H9 (cell line): ENCODE measurements at regions not wholly inside any gene's neighbourhood (a gene's known extent, or its start where the extent isn't known, plus 50 kb on each side); places are given as distances from the start of the nearest gene placed in this dataset.

Source experiments
- DNase-seq: peaks from one replicate; pipeline ENCODE4 v3.0.0-alpha.2; 2017
- H2AFZ ChIP-seq: one replicate; pipeline ENCODE4 v1.6.1; 2013; ENCODE audit warnings: mild to moderate bottlenecking, low read length, control low read depth, moderate library complexity
- H2AK5ac ChIP-seq: 2 replicates; pipeline ENCODE4 v1.6.1; 2013; ENCODE audit warnings: low read length, control low read depth, mixed read lengths; ENCODE audit not compliant: insufficient read length
- H2BK120ac ChIP-seq: one replicate; pipeline ENCODE4 v1.6.1; 2013; ENCODE audit warnings: low read depth, mild to moderate bottlenecking, low read length, control low read depth, inconsistent platforms; ENCODE audit not compliant: poor library complexity, severe bottlenecking
- H2BK12ac ChIP-seq: 2 replicates; pipeline ENCODE4 v1.6.1; 2013; ENCODE audit warnings: low read length, control low read depth, mixed read lengths, low read depth; ENCODE audit not compliant: insufficient read length
- H2BK15ac ChIP-seq: 2 replicates; pipeline ENCODE4 v1.6.1; 2013; ENCODE audit warnings: low read depth, low read length, control low read depth
- H2BK20ac ChIP-seq: one replicate; pipeline ENCODE4 v1.6.1; 2013; ENCODE audit warnings: low read depth, mild to moderate bottlenecking, low read length, control low read depth, inconsistent platforms; ENCODE audit not compliant: poor library complexity, severe bottlenecking
- H2BK5ac ChIP-seq: 2 replicates; pipeline ENCODE4 v1.6.1; 2013; ENCODE audit warnings: low read length, control low read depth, mixed read lengths; ENCODE audit not compliant: insufficient read length
- H3K14ac ChIP-seq: 2 replicates; pipeline ENCODE4 v1.6.1; 2013; ENCODE audit warnings: low read length, control low read depth; ENCODE audit not compliant: insufficient read depth
- H3K18ac ChIP-seq: 2 replicates; pipeline ENCODE4 v1.6.1; 2013; ENCODE audit warnings: low read depth, mild to moderate bottlenecking, mixed read lengths, low read length, control low read depth; ENCODE audit not compliant: insufficient read length
- H3K23ac ChIP-seq: 2 replicates; pipeline ENCODE4 v1.6.1; 2013; ENCODE audit warnings: low read length, control low read depth, mixed read lengths, low read depth; ENCODE audit not compliant: insufficient read length
- H3K23me2 ChIP-seq: 2 replicates; pipeline ENCODE4 v1.6.1; 2013; ENCODE audit warnings: low read depth, mild to moderate bottlenecking, mixed read lengths, low read length, control low read depth; ENCODE audit not compliant: insufficient read length, poor library complexity, severe bottlenecking
- H3K27ac ChIP-seq: 2 replicates; pipeline ENCODE4 v1.5.1; 2013; ENCODE audit warnings: low read length, control low read depth, mixed read lengths, low read depth; ENCODE audit not compliant: insufficient read length
- H3K27me3 ChIP-seq: 2 replicates; pipeline ENCODE4 v1.6.1; 2013; ENCODE audit warnings: low read length, control low read depth, inconsistent platforms; ENCODE audit not compliant: insufficient read depth
- H3K4ac ChIP-seq: 2 replicates; pipeline ENCODE4 v1.6.1; 2013; ENCODE audit warnings: low read depth, mild to moderate bottlenecking, control low read depth, inconsistent platforms, low read length, moderate library complexity
- H3K4me1 ChIP-seq: 2 replicates; pipeline ENCODE4 v1.6.1; 2013; ENCODE audit warnings: low read length, control low read depth, inconsistent platforms; ENCODE audit not compliant: insufficient read depth
- H3K4me2 ChIP-seq: 2 replicates; pipeline ENCODE4 v1.6.1; 2013; ENCODE audit warnings: low read length, control low read depth, mixed read lengths; ENCODE audit not compliant: insufficient read length, insufficient read depth
- H3K56ac ChIP-seq: 2 replicates; pipeline ENCODE4 v1.6.1; 2013; ENCODE audit warnings: low read depth, mild to moderate bottlenecking, mixed read lengths, low read length, control low read depth; ENCODE audit not compliant: insufficient read length
- H3K79me1 ChIP-seq: 2 replicates; pipeline ENCODE4 v1.6.1; 2013; ENCODE audit warnings: low read depth, mild to moderate bottlenecking, moderate library complexity, low read length, control low read depth, inconsistent platforms; ENCODE audit not compliant: insufficient read depth, poor library complexity, severe bottlenecking
- H3K79me2 ChIP-seq: 2 replicates; pipeline ENCODE4 v1.6.1; 2013; ENCODE audit warnings: low read length, control low read depth, inconsistent platforms; ENCODE audit not compliant: insufficient read depth
- H3K9ac ChIP-seq: 2 replicates; pipeline ENCODE4 v1.6.1; 2013; ENCODE audit warnings: low read length, control low read depth, mixed read lengths; ENCODE audit not compliant: insufficient read length; ENCODE audit errors: extremely low read depth
- H3K9me3 ChIP-seq: one replicate; pipeline ENCODE4 v1.6.1; 2013; ENCODE audit warnings: low read depth, low read length, inconsistent platforms; ENCODE audit not compliant: control insufficient read depth
- H3T11ph ChIP-seq: one replicate; pipeline ENCODE4 v1.6.1; 2013; ENCODE audit warnings: mild to moderate bottlenecking, low read length, control low read depth, inconsistent platforms
- H4K20me1 ChIP-seq: one replicate; pipeline ENCODE4 v1.6.1; 2013; ENCODE audit not compliant: control insufficient read depth, insufficient read length, insufficient read depth
- H4K5ac ChIP-seq: 2 replicates; pipeline ENCODE4 v1.6.1; 2013; ENCODE audit warnings: low read depth, mild to moderate bottlenecking, mixed read lengths, low read length, control low read depth; ENCODE audit not compliant: insufficient read length
- H4K8ac ChIP-seq: replicated peaks from 2 replicates; pipeline ENCODE4 v1.6.1; 2013; ENCODE audit warnings: low read length, control low read depth, mixed read lengths, low read depth; ENCODE audit not compliant: insufficient read length
- H4K91ac ChIP-seq: 2 replicates; pipeline ENCODE4 v1.6.1; 2013; ENCODE audit warnings: low read depth, mild to moderate bottlenecking, moderate library complexity, mixed read lengths, low read length, control low read depth; ENCODE audit not compliant: insufficient read length
- H3K27ac Mint-ChIP-seq, 3 experiments: 2 replicates in 2 of 3; 3 replicates in 1 of 3; pipeline ENCODE4 v1.8.0; 2020 to 2021; ENCODE audit warnings: mixed read lengths in 3 of 3, mild to moderate bottlenecking in 1 of 3, moderate library complexity in 1 of 3
- H3K27me3 Mint-ChIP-seq: 2 replicates; pipeline ENCODE4 v1.8.0; 2021; ENCODE audit warnings: low read depth, mild to moderate bottlenecking, moderate library complexity, mixed read lengths
- H3K36me3 Mint-ChIP-seq, 3 experiments: 2 replicates in 2 of 3; 3 replicates in 1 of 3; pipeline ENCODE4 v1.8.0; 2020 to 2021; ENCODE audit warnings: low read depth in 3 of 3, mixed read lengths in 3 of 3; ENCODE audit not compliant: insufficient read depth in 1 of 3
- H3K4me1 Mint-ChIP-seq, 2 experiments: 2 replicates each; pipeline ENCODE4 v1.8.0; 2020; ENCODE audit warnings: mixed read lengths in 2 of 2
- H3K4me3 Mint-ChIP-seq, 2 experiments: 2 replicates in 1 of 2; 3 replicates in 1 of 2; pipeline ENCODE4 v1.8.0; 2020 to 2021; ENCODE audit warnings: mild to moderate bottlenecking in 2 of 2, mixed read lengths in 2 of 2, moderate library complexity in 1 of 2
- H3K9me3 Mint-ChIP-seq, 2 experiments: 2 replicates in 1 of 2; 3 replicates in 1 of 2; pipeline ENCODE4 v1.8.0; 2020; ENCODE audit warnings: mild to moderate bottlenecking in 2 of 2, mixed read lengths in 2 of 2, moderate library complexity in 1 of 2
- CTCF ChIP-seq: fragments of 200-600 bp; sonication (generic); conservative IDR thresholded peaks from 3 replicates; pipeline ENCODE4 v1.8.0; 2021; ENCODE audit warnings: antibody characterized with exemption, mild to moderate bottlenecking
- WGBS: extraction: QIAGEN DNeasy Blood & Tissue Kit; methylation state at CpG from one replicate; pipeline ENCODE4 v1.1.7; 2013; ENCODE audit warnings: missing lambda C conversion rate, low lambda C conversion rate, mixed read lengths; ENCODE audit not compliant: insufficient read length; ENCODE audit errors: extremely low coverage; 5-methylcytosine and 5-hydroxymethylcytosine counted together

- H3K4me1 ChIP-seq = no peaks in the 10 kb centered on the region
- Mint-ChIP-seq H3K27ac (no peak overlapping the region), H3K36me3 (no peaks in the 10 kb centered on the region), H3K4me1 (no peaks in the 10 kb centered on the region), H3K9me3 (no peaks in the 10 kb centered on the region), H3K4me3 (no peak overlapping the region), H3K27me3 (no peaks in the 10 kb centered on the region)
- no CpG with 5 or more reads among the region's 3 CpGs for WGBS
- H2BK12ac ChIP-seq = no peak overlapping the region
- no peak overlapping the region for H3K56ac ChIP-seq
- H2BK20ac ChIP-seq = no peak overlapping the region
- no peak for TF ChIP-seq CTCF
- no peak overlapping the region for H4K8ac ChIP-seq
- H3K23me2 ChIP-seq = no peaks in the 10 kb centered on the region
- H2AFZ ChIP-seq = no peak overlapping the region
- H3K79me2 ChIP-seq = no peaks in the 10 kb centered on the region
- H3K18ac ChIP-seq = no peak overlapping the region
- no peak overlapping the region for H3K14ac ChIP-seq
- H3K4ac ChIP-seq = no peak overlapping the region
- H3K4me2 ChIP-seq = no peak overlapping the region
- DNase-seq = no peak
- no peak overlapping the region for H4K91ac ChIP-seq
- H4K20me1 ChIP-seq = no peaks in the 10 kb centered on the region
- no peak overlapping the region for H3K23ac ChIP-seq
- H3T11ph ChIP-seq = no peak overlapping the region
- no peak overlapping the region for H4K5ac ChIP-seq
- no peak overlapping the region for H3K9ac ChIP-seq
- H2AK5ac ChIP-seq = no peak overlapping the region
- H3K27me3 ChIP-seq = no peaks in the 10 kb centered on the region
- no peaks in the 10 kb centered on the region for H3K9me3 ChIP-seq
- no peaks in the 10 kb centered on the region for H3K79me1 ChIP-seq
- H3K27ac ChIP-seq = no peak overlapping the region
- no peak overlapping the region for H2BK15ac ChIP-seq
- H2BK5ac ChIP-seq = no peak overlapping the region
- H2BK120ac ChIP-seq = no peak overlapping the region
Observed at GRCh38 chr7:12884856-12885440, 197.5 kb downstream of the ARL4A start.
